GM12872 (cell line): ENCODE measurements at regions not wholly inside any gene's neighbourhood (a gene's known extent, or its start where the extent isn't known, plus 50 kb on each side); places are given as distances from the start of the nearest gene placed in this dataset.

Experiments
- TF ChIP-seq, protein P1 (sequence below): IDR thresholded peaks from 3 replicates; pipeline ENCODE4 v1.5.1; 2011; ENCODE audit warnings: low read depth, mild to moderate bottlenecking, low read length, moderate library complexity; ENCODE audit not compliant: insufficient read depth

GRCh38 chr16:9328411-9328810 lies 237.0 kb downstream of the HAPSTR1 start:
- TF ChIP-seq, protein P1, sequence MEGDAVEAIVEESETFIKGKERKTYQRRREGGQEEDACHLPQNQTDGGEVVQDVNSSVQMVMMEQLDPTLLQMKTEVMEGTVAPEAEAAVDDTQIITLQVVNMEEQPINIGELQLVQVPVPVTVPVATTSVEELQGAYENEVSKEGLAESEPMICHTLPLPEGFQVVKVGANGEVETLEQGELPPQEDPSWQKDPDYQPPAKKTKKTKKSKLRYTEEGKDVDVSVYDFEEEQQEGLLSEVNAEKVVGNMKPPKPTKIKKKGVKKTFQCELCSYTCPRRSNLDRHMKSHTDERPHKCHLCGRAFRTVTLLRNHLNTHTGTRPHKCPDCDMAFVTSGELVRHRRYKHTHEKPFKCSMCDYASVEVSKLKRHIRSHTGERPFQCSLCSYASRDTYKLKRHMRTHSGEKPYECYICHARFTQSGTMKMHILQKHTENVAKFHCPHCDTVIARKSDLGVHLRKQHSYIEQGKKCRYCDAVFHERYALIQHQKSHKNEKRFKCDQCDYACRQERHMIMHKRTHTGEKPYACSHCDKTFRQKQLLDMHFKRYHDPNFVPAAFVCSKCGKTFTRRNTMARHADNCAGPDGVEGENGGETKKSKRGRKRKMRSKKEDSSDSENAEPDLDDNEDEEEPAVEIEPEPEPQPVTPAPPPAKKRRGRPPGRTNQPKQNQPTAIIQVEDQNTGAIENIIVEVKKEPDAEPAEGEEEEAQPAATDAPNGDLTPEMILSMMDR = no peak

GRCh38 chr16:9330095-9330494 lies 238.7 kb downstream of the HAPSTR1 start:
- TF ChIP-seq, protein P1 = no peak

GRCh38 chr16:9331503-9331902 lies 240.1 kb downstream of the HAPSTR1 start:
- TF ChIP-seq, protein P1 = no peak

- TF ChIP-seq, protein P1 = no peak
Measured at GRCh38 chr16:9332574-9333148, 241.2 kb downstream of the HAPSTR1 start.

GRCh38 chr16:9333469-9333868 lies 242.0 kb downstream of the HAPSTR1 start:
- TF ChIP-seq, protein P1 = no peak

- TF ChIP-seq, protein P1 = no peak
Measured at GRCh38 chr16:9334103-9334502, 242.7 kb downstream of the HAPSTR1 start.

- TF ChIP-seq, protein P1 = no peak
Measured at GRCh38 chr16:9337308-9338032, 246.0 kb downstream of the HAPSTR1 start.
